ENCODE measurements at regions not wholly inside any gene's neighbourhood (a gene's known extent, or its start where the extent isn't known, plus 50 kb on each side); places are given as distances from the start of the nearest gene placed in this dataset.

DNA sequence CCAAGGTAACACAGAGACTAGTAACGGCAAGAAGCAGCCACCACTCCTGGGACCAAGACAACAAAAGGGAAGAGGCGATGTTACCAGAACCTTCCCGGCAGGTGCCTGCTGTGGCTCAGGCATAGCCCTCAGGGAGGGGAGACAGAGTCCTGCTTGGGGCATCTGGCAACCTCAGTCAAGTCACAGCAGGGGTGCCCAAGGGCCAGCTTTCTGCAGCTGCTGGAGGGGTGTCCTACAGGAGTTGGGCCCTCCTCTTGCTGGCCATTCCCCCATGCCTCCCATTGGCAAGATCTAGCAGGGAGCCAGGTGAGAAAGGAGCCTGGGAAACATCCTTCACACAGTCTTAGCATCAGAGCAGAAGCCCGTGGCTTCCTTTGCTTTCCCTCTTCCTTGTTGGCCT is 197.3 kb upstream of the IL12A start:
- no peak for DNase-seq (ENCODE audit: extremely low read depth in 1 of 4, low spot score in 3 of 4)
- no peak for FAIRE-seq
- in situ Hi-C loops (cut with MboI) = no loop called here
- TF ChIP-seq DPF2 (IDR thresholded peaks at IDR 0.05) (no peak), MTA2 (IDR thresholded peaks at IDR 0.05; ENCODE audit: low read depth) (no peak), ZNF224 (CRISPR knock-in tag; IDR thresholded peaks at IDR 0.05) (no peak), ZBTB17 (CRISPR knock-in tag; IDR thresholded peaks at IDR 0.05) (no peak), NFE2 (IDR thresholded peaks at IDR 0.05; ENCODE audit: low read depth) (no peak), OTX1 (CRISPR knock-in tag; IDR thresholded peaks at IDR 0.05) (no peak), SRF (CRISPR knock-in tag; IDR thresholded peaks at IDR 0.05) (no peak), ZNF766 (CRISPR knock-in tag; conservative IDR thresholded peaks at IDR 0.05) (no peak), ZNF707 (CRISPR knock-in tag; conservative IDR thresholded peaks at IDR 0.05) (no peak), ZNF197 (CRISPR knock-in tag; IDR thresholded peaks at IDR 0.05; ENCODE audit: low read depth) (no peak), KLF13 (tag; IDR thresholded peaks at IDR 0.05; ENCODE audit: borderline replicate concordance, low read depth) (no peak)
- TF ChIP-seq, protein P1, sequence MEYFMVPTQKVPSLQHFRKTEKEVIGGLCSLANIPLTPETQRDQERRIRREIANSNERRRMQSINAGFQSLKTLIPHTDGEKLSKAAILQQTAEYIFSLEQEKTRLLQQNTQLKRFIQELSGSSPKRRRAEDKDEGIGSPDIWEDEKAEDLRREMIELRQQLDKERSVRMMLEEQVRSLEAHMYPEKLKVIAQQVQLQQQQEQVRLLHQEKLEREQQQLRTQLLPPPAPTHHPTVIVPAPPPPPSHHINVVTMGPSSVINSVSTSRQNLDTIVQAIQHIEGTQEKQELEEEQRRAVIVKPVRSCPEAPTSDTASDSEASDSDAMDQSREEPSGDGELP (CRISPR knock-in tag; IDR thresholded peaks at IDR 0.05; ENCODE audit: borderline replicate concordance) = no peak
- TF ChIP-seq, protein P2, sequence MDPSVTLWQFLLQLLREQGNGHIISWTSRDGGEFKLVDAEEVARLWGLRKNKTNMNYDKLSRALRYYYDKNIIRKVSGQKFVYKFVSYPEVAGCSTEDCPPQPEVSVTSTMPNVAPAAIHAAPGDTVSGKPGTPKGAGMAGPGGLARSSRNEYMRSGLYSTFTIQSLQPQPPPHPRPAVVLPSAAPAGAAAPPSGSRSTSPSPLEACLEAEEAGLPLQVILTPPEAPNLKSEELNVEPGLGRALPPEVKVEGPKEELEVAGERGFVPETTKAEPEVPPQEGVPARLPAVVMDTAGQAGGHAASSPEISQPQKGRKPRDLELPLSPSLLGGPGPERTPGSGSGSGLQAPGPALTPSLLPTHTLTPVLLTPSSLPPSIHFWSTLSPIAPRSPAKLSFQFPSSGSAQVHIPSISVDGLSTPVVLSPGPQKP (CRISPR knock-in tag; IDR thresholded peaks at IDR 0.05) = no peak
- TF ChIP-seq, protein P3, sequence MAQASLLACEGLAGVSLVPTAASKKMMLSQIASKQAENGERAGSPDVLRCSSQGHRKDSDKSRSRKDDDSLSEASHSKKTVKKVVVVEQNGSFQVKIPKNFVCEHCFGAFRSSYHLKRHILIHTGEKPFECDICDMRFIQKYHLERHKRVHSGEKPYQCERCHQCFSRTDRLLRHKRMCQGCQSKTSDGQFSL (CRISPR knock-in tag; IDR thresholded peaks at IDR 0.05) = no peak
- TF ChIP-seq, protein P3 (tag; IDR thresholded peaks at IDR 0.05) = no peak
- TF ChIP-seq, protein P4, sequence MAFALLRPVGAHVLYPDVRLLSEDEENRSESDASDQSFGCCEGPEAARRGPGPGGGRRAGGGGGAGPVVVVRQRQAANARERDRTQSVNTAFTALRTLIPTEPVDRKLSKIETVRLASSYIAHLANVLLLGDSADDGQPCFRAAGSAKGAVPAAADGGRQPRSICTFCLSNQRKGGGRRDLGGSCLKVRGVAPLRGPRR (CRISPR knock-in tag; IDR thresholded peaks at IDR 0.05) = no peak
- TF ChIP-seq, protein P5, sequence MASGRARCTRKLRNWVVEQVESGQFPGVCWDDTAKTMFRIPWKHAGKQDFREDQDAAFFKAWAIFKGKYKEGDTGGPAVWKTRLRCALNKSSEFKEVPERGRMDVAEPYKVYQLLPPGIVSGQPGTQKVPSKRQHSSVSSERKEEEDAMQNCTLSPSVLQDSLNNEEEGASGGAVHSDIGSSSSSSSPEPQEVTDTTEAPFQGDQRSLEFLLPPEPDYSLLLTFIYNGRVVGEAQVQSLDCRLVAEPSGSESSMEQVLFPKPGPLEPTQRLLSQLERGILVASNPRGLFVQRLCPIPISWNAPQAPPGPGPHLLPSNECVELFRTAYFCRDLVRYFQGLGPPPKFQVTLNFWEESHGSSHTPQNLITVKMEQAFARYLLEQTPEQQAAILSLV (tag; IDR thresholded peaks at IDR 0.05) = no peak
- no peak overlapping the region for H3K9ac ChIP-seq (ENCODE audit: insufficient read depth in 1 of 2, low read depth in 2 of 2, low read length in 2 of 2)
- no peaks in the 10 kb centered on the region for H3K27me3 ChIP-seq (ENCODE audit: control insufficient read depth in 2 of 2, insufficient read depth in 2 of 2, low read length in 2 of 2)
- H3K79me2 ChIP-seq (ENCODE audit: control insufficient read depth, insufficient read depth, low read length) = no peaks in the 10 kb centered on the region
- no peaks in the 10 kb centered on the region for H3K9me1 ChIP-seq (ENCODE audit: control insufficient read depth, insufficient read depth, low read length)
- BruUV-seq (replicated peaks) = no TSS peak
- CTCF ChIA-PET (ENCODE audit: low intra/inter-chr PET ratio) = no interaction called here
- H3K4me1 ChIP-seq (replicated peaks in 1 of 2; ENCODE audit: control insufficient read depth in 2 of 2, insufficient read depth in 2 of 2, low read length in 2 of 2) = no peaks in the 10 kb centered on the region
- no peak overlapping the region for H3K27ac ChIP-seq (ENCODE audit: extremely low read depth, low read depth, low read length)
- POLR2A ChIA-PET = no interaction called here
- H3K9me3 ChIP-seq (replicated peaks; ENCODE audit: control insufficient read depth, insufficient read depth, low read depth, low read length) = no peaks in the 10 kb centered on the region
- no peak for ATAC-seq
- WGBS (ENCODE audit: insufficient coverage, low coverage, missing lambda C conversion rate) = 0% methylated on average over 4 of the region's 4 CpGs
- no peaks in the 10 kb centered on the region for H3K36me3 ChIP-seq (ENCODE audit: control insufficient read depth, insufficient read depth, low read length)
- H3K4me2 ChIP-seq (ENCODE audit: insufficient read depth, low read length) = no peak overlapping the region
- intact Hi-C loops (cut with micrococcal nuclease) = no loop called here
- no peak overlapping the region for H2AFZ ChIP-seq (ENCODE audit: low read depth, low read length)
- no peak overlapping the region for H3K4me3 ChIP-seq
- H4K20me1 ChIP-seq (replicated peaks; ENCODE audit: control insufficient read depth, insufficient read depth, low read length) = no peaks in the 10 kb centered on the region
